ENCODE measurements at regions not wholly inside any gene's neighbourhood (a gene's known extent, or its start where the extent isn't known, plus 50 kb on each side); places are given as distances from the start of the nearest gene placed in this dataset.
"Not testable (repeated sequence)": the region's sequence is repeated elsewhere in the genome, so short reads cannot be mapped to it uniquely, and the experiment has no call there.

- Mint-ChIP-seq H3K4me1 (peaks cover 0 to under 1% (median 0%) of the 10 kb centered on the region in 4 donors), H3K4me3 (no peak overlapping the region), H3K9me3 (no peaks in the 10 kb centered on the region), H3K27ac (peak overlapping the region in 1 of 10 donors; percentile 19), H3K36me3 (no peaks in the 10 kb centered on the region), H3K27me3 (peaks cover 0 to 12% (median 3%) of the 10 kb centered on the region in 5 donors)
- ATAC-seq (peak in 1 of 2 donors; percentile 54), DNase-seq (peak in 6 of 10 donors; percentile 11 to 52 (median 24))
- POLR2A ChIA-PET = no interaction called here
Observed at GRCh38 chr9:135281791-135282737, 194.6 kb downstream of the OLFM1 start.

- POLR2A ChIA-PET = no interaction called here
- Mint-ChIP-seq H3K9me3 (no peaks in the 10 kb centered on the region), H3K27me3 (peaks cover 0 to 9% (median 3%) of the 10 kb centered on the region in 5 donors), H3K4me3 (no peak overlapping the region), H3K27ac (no peak overlapping the region), H3K4me1 (peaks cover 0 to 3% (median 1%) of the 10 kb centered on the region in 4 donors), H3K36me3 (no peaks in the 10 kb centered on the region)
- DNase-seq (no peak), ATAC-seq (no peak)
Observed at GRCh38 chr9:135282808-135283207, 195.3 kb downstream of the OLFM1 start.

DNA sequence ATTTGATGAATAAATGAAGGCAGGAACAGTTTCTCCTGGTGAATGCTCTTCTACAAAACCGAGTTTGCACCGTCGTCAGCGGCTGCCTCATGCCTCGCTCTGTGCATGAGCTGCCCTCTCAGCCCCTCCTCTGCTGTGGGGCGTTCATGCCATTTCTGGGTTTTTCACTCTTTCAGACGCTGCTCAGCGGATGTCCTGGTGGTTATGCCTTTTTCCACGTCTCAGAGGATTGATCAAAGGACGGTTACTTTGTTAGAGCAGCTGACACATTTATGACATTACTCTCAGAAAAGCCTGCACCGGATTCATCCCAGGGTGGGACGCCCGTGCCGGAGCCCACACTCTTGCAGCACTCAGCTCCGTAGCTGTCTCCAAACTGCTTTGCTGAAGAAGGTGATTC, 195.9 kb upstream of the PPP1R26 start:
- no peak for ATAC-seq
- no peak for DNase-seq
- peaks cover 0 to 9% (median 3%) of the 10 kb centered on the region in 5 donors for H3K27me3 Mint-ChIP-seq
- peak overlapping the region in 1 of 10 donors; percentile 5 for H3K27ac Mint-ChIP-seq
- H3K36me3 Mint-ChIP-seq = no peaks in the 10 kb centered on the region
- POLR2A ChIA-PET = no interaction called here
- no peaks in the 10 kb centered on the region for H3K9me3 Mint-ChIP-seq
- peaks cover 0 to 3% (median 1%) of the 10 kb centered on the region in 4 donors for H3K4me1 Mint-ChIP-seq
- peak overlapping the region in 1 of 10 donors; percentile 44 for H3K4me3 Mint-ChIP-seq

DNA sequence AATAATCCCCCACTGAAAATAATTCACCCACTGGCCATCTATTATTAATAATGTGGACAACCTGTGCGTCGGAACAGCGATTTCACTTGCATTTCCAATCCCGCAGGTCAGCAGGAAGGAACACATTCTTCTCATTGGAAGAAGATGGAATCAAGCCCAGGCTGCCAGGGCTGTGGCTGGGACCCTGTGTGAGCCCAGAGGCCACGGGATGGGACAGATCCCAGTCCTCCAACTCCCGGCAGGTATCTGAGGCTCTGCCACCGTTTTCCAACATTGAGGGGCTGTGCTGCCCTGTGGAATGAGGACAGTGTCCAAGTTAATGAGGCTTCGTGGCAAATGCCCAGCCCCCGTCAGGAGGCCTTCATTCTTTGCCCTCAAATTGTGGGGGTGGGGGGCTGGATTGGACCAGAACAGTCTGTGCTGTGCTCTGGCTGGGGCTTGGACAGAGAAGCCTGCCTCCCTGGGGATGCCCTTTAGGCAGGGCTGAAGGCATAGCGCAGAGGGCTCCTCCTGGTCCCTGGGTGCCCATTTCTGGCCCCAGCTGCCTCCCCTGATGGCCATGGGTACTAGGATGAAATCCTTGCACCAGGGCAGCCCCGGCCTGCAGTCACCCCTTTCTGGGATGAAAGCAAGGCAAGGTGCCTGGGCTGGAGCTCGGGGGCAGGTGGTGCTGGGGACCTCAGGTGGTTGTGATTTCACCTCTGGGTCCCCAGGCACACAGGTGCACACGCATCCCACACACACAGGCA, 195.0 kb upstream of the PPP1R26 start:
- peaks cover 0 to 15% (median 4%) of the 10 kb centered on the region in 5 donors for H3K27me3 Mint-ChIP-seq
- H3K4me3 Mint-ChIP-seq = no peak overlapping the region
- POLR2A ChIA-PET = no interaction called here
- ATAC-seq = no peak
- no peaks in the 10 kb centered on the region for H3K36me3 Mint-ChIP-seq
- no peaks in the 10 kb centered on the region for H3K9me3 Mint-ChIP-seq
- DNase-seq = no peak
- H3K4me1 Mint-ChIP-seq = peaks cover 0 to 3% (median 1%) of the 10 kb centered on the region in 4 donors
- no peak overlapping the region for H3K27ac Mint-ChIP-seq

DNA sequence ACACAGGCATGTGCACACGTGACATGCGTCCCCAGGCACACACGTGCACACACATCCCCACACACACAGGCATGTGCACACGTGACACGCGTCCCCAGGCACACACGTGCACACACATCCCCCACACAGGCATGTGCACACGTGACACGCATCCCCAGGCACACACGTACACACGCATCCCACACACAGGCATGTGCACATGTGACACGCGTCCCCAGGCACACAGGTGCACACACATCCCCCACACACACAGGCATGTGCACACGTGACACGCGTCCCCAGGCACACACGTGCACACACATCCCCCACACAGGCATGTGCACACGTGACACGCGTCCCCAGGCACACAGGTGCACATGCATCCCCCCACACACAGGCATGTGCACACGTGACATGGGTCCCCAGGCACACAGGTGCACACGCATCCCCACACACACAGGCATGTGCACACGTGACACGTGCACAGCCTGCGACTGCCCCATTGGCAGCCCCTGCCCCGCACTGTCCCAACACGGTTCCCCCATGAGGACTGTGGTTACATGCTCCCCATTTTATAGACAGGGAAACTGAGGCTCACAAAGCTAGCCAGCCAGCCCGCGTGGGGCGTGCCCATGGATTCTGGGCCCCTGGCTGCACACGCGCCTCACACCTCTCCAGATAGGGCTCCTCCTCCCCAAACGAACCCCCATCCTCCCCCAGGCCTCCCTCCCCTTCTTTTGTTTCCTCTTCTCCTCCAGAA, 193.2 kb upstream of the PPP1R26 start:
- H3K27ac Mint-ChIP-seq, H3K9me3 Mint-ChIP-seq, POLR2A ChIA-PET, H3K4me3 Mint-ChIP-seq, ATAC-seq, DNase-seq, H3K4me1 Mint-ChIP-seq, H3K36me3 Mint-ChIP-seq: not testable (repeated sequence)
- H3K27me3 Mint-ChIP-seq = peaks cover 2 to 24% (median 15%) of the 10 kb centered on the region in 5 donors

GRCh38 chr9:135286961-135287360, 192.6 kb upstream of the PPP1R26 start:
- DNase-seq = no peak
- H3K36me3 Mint-ChIP-seq = no peaks in the 10 kb centered on the region
- ATAC-seq = no peak
- H3K9me3 Mint-ChIP-seq = no peaks in the 10 kb centered on the region
- peaks cover 2 to 25% (median 16%) of the 10 kb centered on the region in 5 donors for H3K27me3 Mint-ChIP-seq
- peaks cover 0 to 3% (median 1%) of the 10 kb centered on the region in 4 donors for H3K4me1 Mint-ChIP-seq
- POLR2A ChIA-PET = no interaction called here
- peak overlapping the region in 2 of 10 donors; percentile 3 to 73 for H3K27ac Mint-ChIP-seq
- H3K4me3 Mint-ChIP-seq = no peak overlapping the region

GRCh38 chr9:135287627-135288026, 192.0 kb upstream of the PPP1R26 start:
- H3K27me3 Mint-ChIP-seq = peaks cover 6 to 25% (median 16%) of the 10 kb centered on the region in 5 donors
- no peak for DNase-seq
- H3K4me3 Mint-ChIP-seq = no peak overlapping the region
- H3K27ac Mint-ChIP-seq = peak overlapping the region in 1 of 10 donors; percentile 73
- no peak for ATAC-seq
- no peaks in the 10 kb centered on the region for H3K36me3 Mint-ChIP-seq
- peaks cover 0 to 3% (median 1%) of the 10 kb centered on the region in 4 donors for H3K4me1 Mint-ChIP-seq
- no peaks in the 10 kb centered on the region for H3K9me3 Mint-ChIP-seq
- POLR2A ChIA-PET = no interaction called here

DNA sequence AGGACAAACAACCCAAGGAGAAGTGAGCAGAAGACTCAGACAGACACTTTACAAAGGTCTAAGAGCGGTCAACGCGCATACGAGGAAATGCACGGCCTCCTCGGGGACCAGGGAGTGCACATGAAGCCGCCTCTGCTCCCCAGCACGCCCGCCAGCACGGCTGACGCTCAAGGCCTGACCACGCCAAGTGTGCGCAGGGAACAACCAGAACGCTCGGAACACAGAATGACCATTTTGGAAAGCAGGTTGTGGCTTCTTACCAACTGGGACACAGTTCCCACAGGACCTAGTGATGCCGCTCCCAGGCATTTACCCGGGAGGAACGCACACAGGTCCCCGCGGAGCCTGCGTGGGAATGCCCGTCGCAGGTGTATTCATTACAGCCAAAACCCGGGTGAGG, 191.5 kb upstream of the PPP1R26 start:
- Mint-ChIP-seq H3K27ac (no peak overlapping the region), H3K36me3 (no peaks in the 10 kb centered on the region), H3K9me3 (no peaks in the 10 kb centered on the region), H3K4me3 (no peak overlapping the region), H3K4me1 (peaks cover 0 to 3% (median 1%) of the 10 kb centered on the region in 4 donors), H3K27me3 (peaks cover 6 to 25% (median 16%) of the 10 kb centered on the region in 5 donors)
- ATAC-seq (no peak), DNase-seq (no peak)
- POLR2A ChIA-PET = no interaction called here

GRCh38 chr9:135289081-135289491, 190.5 kb upstream of the PPP1R26 start:
- Mint-ChIP-seq H3K36me3 (no peaks in the 10 kb centered on the region), H3K4me1 (peaks cover 0 to 3% (median 1%) of the 10 kb centered on the region in 4 donors), H3K27me3 (peaks cover 6 to 25% (median 19%) of the 10 kb centered on the region in 5 donors), H3K27ac (no peak overlapping the region), H3K9me3 (no peaks in the 10 kb centered on the region), H3K4me3 (no peak overlapping the region)
- ATAC-seq = no peak
- DNase-seq = peak in 1 of 10 donors; percentile 10
- POLR2A ChIA-PET = no interaction called here

- no peaks in the 10 kb centered on the region for H3K36me3 Mint-ChIP-seq
- H3K4me3 Mint-ChIP-seq = no peak overlapping the region
- peaks cover 0 to 3% (median 1%) of the 10 kb centered on the region in 4 donors for H3K4me1 Mint-ChIP-seq
- ATAC-seq (no peak), DNase-seq (peak in 1 of 10 donors; percentile 46)
- POLR2A ChIA-PET = no interaction called here
- H3K27ac Mint-ChIP-seq = no peak overlapping the region
- peaks cover 6 to 25% (median 19%) of the 10 kb centered on the region in 5 donors for H3K27me3 Mint-ChIP-seq
- H3K9me3 Mint-ChIP-seq = no peaks in the 10 kb centered on the region
Observed at GRCh38 chr9:135290086-135290485, 189.5 kb upstream of the PPP1R26 start.

DNA sequence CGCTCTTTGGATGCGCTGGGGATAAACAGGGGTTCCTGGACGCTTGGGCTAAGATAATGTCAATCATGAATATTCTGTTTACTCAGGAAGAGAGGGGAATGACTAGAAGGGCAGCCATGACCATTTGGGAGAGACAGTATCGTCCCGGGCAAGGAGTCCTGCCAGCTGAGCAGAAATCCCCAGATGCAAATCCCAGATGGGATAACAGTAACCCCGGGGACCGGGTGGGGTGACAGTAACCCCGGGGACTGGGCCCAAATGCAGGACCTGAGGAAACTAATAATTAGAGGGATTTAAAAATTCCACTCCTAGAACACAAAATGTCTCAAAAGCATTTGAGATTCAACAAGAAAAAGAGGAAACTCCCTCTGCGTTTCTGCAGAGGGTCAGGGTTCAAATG, 189.0 kb upstream of the PPP1R26 start:
- ATAC-seq = no peak
- H3K4me3 Mint-ChIP-seq = no peak overlapping the region
- POLR2A ChIA-PET = no interaction called here
- no peak overlapping the region for H3K27ac Mint-ChIP-seq
- no peaks in the 10 kb centered on the region for H3K9me3 Mint-ChIP-seq
- no peaks in the 10 kb centered on the region for H3K36me3 Mint-ChIP-seq
- H3K4me1 Mint-ChIP-seq = peaks cover 0 to 3% (median 1%) of the 10 kb centered on the region in 4 donors
- DNase-seq = no peak
- peaks cover 6 to 25% (median 19%) of the 10 kb centered on the region in 5 donors for H3K27me3 Mint-ChIP-seq

GRCh38 chr9:135291165-135291564, 188.4 kb upstream of the PPP1R26 start:
- no peak for ATAC-seq
- H3K4me1 Mint-ChIP-seq = peaks cover 0 to 3% (median 1%) of the 10 kb centered on the region in 4 donors

More at GRCh38 chr9:135291165-135291564, 188.4 kb upstream of the PPP1R26 start:
- no peak for DNase-seq
- H3K9me3 Mint-ChIP-seq = no peaks in the 10 kb centered on the region
- H3K36me3 Mint-ChIP-seq = no peaks in the 10 kb centered on the region
- POLR2A ChIA-PET = no interaction called here
- no peak overlapping the region for H3K4me3 Mint-ChIP-seq
- peaks cover 6 to 25% (median 20%) of the 10 kb centered on the region in 5 donors for H3K27me3 Mint-ChIP-seq
- H3K27ac Mint-ChIP-seq = no peak overlapping the region

Data from naive thymus-derived CD8-positive, alpha-beta T cell (primary cell).